K562 (cell line): ENCODE measurements at regions not wholly inside any gene's neighbourhood (a gene's known extent, or its start where the extent isn't known, plus 50 kb on each side); places are given as distances from the start of the nearest gene placed in this dataset.
A peak's percentile ranks its signal among the peaks of the same experiment; 100 is the strongest.

Experiments
- ATAC-seq: fragments of 200-7000 bp; cut with Tn5 transposase; 3 replicates; pipeline ENCODE4 v1.9.1; 2020; ENCODE audit warnings: moderate library complexity
- BruUV-seq: library from RNA; stranded (reverse); fragments of 400-500 nt; replicated peaks from 2 replicates; lab custom pipeline; 2021; lab: Mats Ljungman, UMichigan
- CTCF ChIA-PET: fragments of 300-600 bp; formaldehyde crosslinking; extraction: SDS; loops from one replicate; lab custom pipeline; 2021; ENCODE audit warnings: low intra/inter-chr PET ratio; lab: Yijun Ruan, JAX
- POLR2A ChIA-PET: fragments of 300-600, 350-650 bp; sonication (Branson Sonifier 250); formaldehyde crosslinking; extraction: SDS; loops from one replicate; lab custom pipeline; 2021; ENCODE audit warnings: antibody characterized with exemption, inconsistent platforms; lab: Yijun Ruan, JAX
- DNase-seq, 4 experiments: peaks; one replicate each; pipeline versions ENCODE4 v3.0.0 to v3.0.0-alpha.2; 2011 to 2018; ENCODE audit warnings: low spot score in 3 of 4, mixed read lengths in 3 of 4; ENCODE audit errors: extremely low read depth in 1 of 4
- FAIRE-seq: peaks from 2 replicates; lab custom pipeline; 2011; peaks lifted over from hg19 to GRCh38; lab: Jason Lieb, UNC
- H2AFZ ChIP-seq: 2 replicates; pipeline ENCODE4 v1.6.0; 2011; ENCODE audit warnings: low read depth, low read length, control low read depth, inconsistent platforms
- H3K27ac ChIP-seq: fragments of 200-600 bp; 3 replicates; pipeline ENCODE4 v1.8.0; 2011; ENCODE audit warnings: low read depth, mild to moderate bottlenecking, control low read depth, inconsistent platforms, low read length, moderate library complexity, mixed read lengths; ENCODE audit errors: extremely low read depth
- H3K27me3 ChIP-seq, 2 experiments: fragments of 300-600 bp in 1 of 2; 2 replicates in 1 of 2; 3 replicates in 1 of 2; pipeline versions ENCODE4 v1.6.0 to v1.8.0; 2011; ENCODE audit warnings: inconsistent platforms in 2 of 2, low read length in 2 of 2, mild to moderate bottlenecking in 1 of 2, mixed read lengths in 1 of 2, moderate library complexity in 1 of 2; ENCODE audit not compliant: control insufficient read depth in 2 of 2, insufficient read depth in 2 of 2
- H3K36me3 ChIP-seq: fragments of 300-600 bp; 3 replicates; pipeline ENCODE4 v1.8.0; 2011; ENCODE audit warnings: mild to moderate bottlenecking, low read length, inconsistent platforms; ENCODE audit not compliant: control insufficient read depth, insufficient read depth
- H3K4me1 ChIP-seq, 2 experiments: fragments of 200-600 bp in 1 of 2; replicated peaks in 1 of 2; 2 replicates in 1 of 2; 3 replicates in 1 of 2; pipeline versions ENCODE4 v1.5.1 to v1.8.0; 2011; ENCODE audit warnings: inconsistent platforms in 2 of 2, low read length in 2 of 2, mild to moderate bottlenecking in 1 of 2, mixed read lengths in 1 of 2, moderate library complexity in 1 of 2; ENCODE audit not compliant: control insufficient read depth in 2 of 2, insufficient read depth in 2 of 2
- H3K4me2 ChIP-seq: 2 replicates; pipeline ENCODE4 v1.6.1; 2011; ENCODE audit warnings: low read length, control low read depth, inconsistent platforms, mixed read lengths; ENCODE audit not compliant: insufficient read depth
- H3K4me3 ChIP-seq: fragments of 200-600 bp; sonication (generic), shearing (Covaris generic); 2 replicates; pipeline ENCODE4 v1.5.1; 2016; ENCODE audit warnings: control low read depth, inconsistent platforms
- H3K79me2 ChIP-seq: fragments of 200-600 bp; 3 replicates; pipeline ENCODE4 v1.8.0; 2011; ENCODE audit warnings: low read length, inconsistent platforms; ENCODE audit not compliant: control insufficient read depth, insufficient read depth
- H3K9ac ChIP-seq, 2 experiments: 2 replicates each; pipeline versions ENCODE4 v1.6.0 to v1.6.1; 2011; ENCODE audit warnings: low read depth in 2 of 2, low read length in 2 of 2, control low read depth in 1 of 2, inconsistent platforms in 1 of 2, mild to moderate bottlenecking in 1 of 2, mixed read lengths in 1 of 2; ENCODE audit not compliant: insufficient read depth in 1 of 2
- H3K9me1 ChIP-seq: one replicate; pipeline ENCODE4 v1.6.0; 2011; ENCODE audit warnings: inconsistent platforms, mild to moderate bottlenecking, low read length, moderate library complexity; ENCODE audit not compliant: control insufficient read depth, insufficient read depth
- H3K9me3 ChIP-seq: replicated peaks from 2 replicates; pipeline ENCODE4 v1.5.1; 2011; ENCODE audit warnings: low read depth, low read length, inconsistent platforms; ENCODE audit not compliant: control insufficient read depth, insufficient read depth
- H4K20me1 ChIP-seq: replicated peaks from 2 replicates; pipeline ENCODE4 v1.6.1; 2011; ENCODE audit warnings: low read length, inconsistent platforms, mixed read lengths; ENCODE audit not compliant: control insufficient read depth, insufficient read depth
- CHAMP1 ChIP-seq: fragments of 450-650 bp; IDR thresholded peaks from 2 replicates; pipeline ENCODE4 v1.6.1; 2016; ENCODE audit warnings: mild to moderate bottlenecking
- PKNOX1 ChIP-seq: fragments of 450-650 bp; IDR thresholded peaks from 2 replicates; pipeline ENCODE4 v1.6.1; 2016
- ZZZ3 ChIP-seq: fragments of 450-650 bp; IDR thresholded peaks from 2 replicates; pipeline ENCODE4 v1.6.1; 2016; ENCODE audit warnings: antibody characterized with exemption, mild to moderate bottlenecking, moderate library complexity
- WGBS: fragments of 100-300 bp; shearing (Covaris generic); methylation state at CpG from one replicate; pipeline ENCODE4 v1.1.6; 2016; ENCODE audit warnings: low coverage, mixed read lengths; ENCODE audit not compliant: insufficient coverage; ENCODE audit errors: missing lambda C conversion rate; 5-methylcytosine and 5-hydroxymethylcytosine counted together
- in situ Hi-C: fragments of 300-500 bp; cut with MboI; formaldehyde crosslinking; loops from 4 replicates; pipeline ENCODE4 v1.15.0; 2018; ENCODE audit warnings: inconsistent platforms, mixed read lengths
- intact Hi-C: fragments of 100-400 bp; cut with micrococcal nuclease; formaldehyde crosslinking; loops from 2 replicates; pipeline ENCODE4 v1.14.2; 2022

- peak; percentile 31; the same call in 1 of the 2 replicates for TF ChIP-seq PKNOX1
Measured at GRCh38 chr6:51055316-51055715, 236.6 kb downstream of the TFAP2B start (continued).

- Histone ChIP-seq H3K4me2 (no peak overlapping the region), H3K36me3 (no peaks in the 10 kb centered on the region), H3K79me2 (no peaks in the 10 kb centered on the region), H3K9me3 (peaks cover 4% of the 10 kb centered on the region; the same call in 1 of the 2 replicates), H4K20me1 (no peaks in the 10 kb centered on the region), H3K27ac (no peak overlapping the region), H3K4me3 (no peak overlapping the region), H2AFZ (no peak overlapping the region), H3K4me1 (peaks cover 0 to 31% of the 10 kb centered on the region in 2 experiments; a peak in 3 of 5 replicates), H3K9me1 (no peaks in the 10 kb centered on the region), H3K9ac (no peak overlapping the region), H3K27me3 (no peaks in the 10 kb centered on the region)
- WGBS = 90% methylated on average over 4 of the region's 4 CpGs
- intact Hi-C loops = no loop called here
- BruUV-seq = no TSS peak
- CTCF ChIA-PET = no interaction called here
- POLR2A ChIA-PET = no interaction called here
- TF ChIP-seq ZZZ3 (no peak), CHAMP1 (0 out of 2 replicates have a peak, but pooled peaks have one; percentile 12)
- ATAC-seq (no peak), FAIRE-seq (no peak), DNase-seq (no peak)
- in situ Hi-C loops = no loop called here
Measured at GRCh38 chr6:51057296-51057695, 238.6 kb downstream of the TFAP2B start.
